Fibroblast of skin of scalp (primary cell): ENCODE measurements at regions not wholly inside any gene's neighbourhood (a gene's known extent, or its start where the extent isn't known, plus 50 kb on each side); places are given as distances from the start of the nearest gene placed in this dataset.
A peak's percentile ranks its signal among the peaks of the same experiment; 100 is the strongest.

ENCODE experiments used
- DNase-seq: peaks from one replicate; pipeline ENCODE4 v3.0.0-alpha.2; 2013

DNA sequence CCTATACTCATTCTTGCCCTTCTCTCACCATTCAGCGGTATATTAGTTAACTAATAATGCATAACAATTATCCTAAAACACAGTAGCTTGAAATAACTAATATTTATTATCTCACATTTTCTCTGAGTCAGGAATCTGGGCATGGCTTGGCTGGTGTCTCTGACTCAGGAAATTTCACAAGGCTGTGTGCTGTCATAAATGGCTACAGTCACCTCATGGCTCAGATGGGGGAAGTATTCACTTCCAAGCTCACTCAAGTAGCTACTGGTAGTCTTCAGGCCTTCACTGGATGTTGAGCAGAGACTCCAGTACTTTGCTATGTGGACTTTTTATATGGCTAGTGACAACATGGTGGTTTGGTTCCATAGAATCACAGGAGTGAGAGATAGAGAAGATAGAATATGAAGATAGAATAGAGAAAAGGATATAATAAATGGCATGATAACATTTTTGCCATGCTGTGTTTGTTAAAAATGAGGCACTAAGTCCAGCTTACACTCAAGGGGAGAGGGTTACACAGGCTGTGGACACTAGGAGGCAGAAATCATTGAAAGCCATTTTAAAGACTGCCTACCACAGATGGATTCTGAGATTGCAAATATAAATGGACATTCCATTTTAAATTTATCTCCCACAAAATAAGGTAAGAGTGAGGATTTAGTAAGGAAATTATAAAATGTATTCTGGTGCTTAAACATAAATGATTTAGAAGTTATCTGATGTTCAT, 997.8 kb upstream of the CHORDC1 start:
- peak; percentile 68 for DNase-seq

- DNase-seq, result peak; percentile 77
These were observed 996.7 kb upstream of the CHORDC1 start for GRCh38 chr11:91219535-91219934.

GRCh38 chr11:91209751-91210150, 986.9 kb upstream of the CHORDC1 start:
- peak; percentile 52 for DNase-seq

DNA sequence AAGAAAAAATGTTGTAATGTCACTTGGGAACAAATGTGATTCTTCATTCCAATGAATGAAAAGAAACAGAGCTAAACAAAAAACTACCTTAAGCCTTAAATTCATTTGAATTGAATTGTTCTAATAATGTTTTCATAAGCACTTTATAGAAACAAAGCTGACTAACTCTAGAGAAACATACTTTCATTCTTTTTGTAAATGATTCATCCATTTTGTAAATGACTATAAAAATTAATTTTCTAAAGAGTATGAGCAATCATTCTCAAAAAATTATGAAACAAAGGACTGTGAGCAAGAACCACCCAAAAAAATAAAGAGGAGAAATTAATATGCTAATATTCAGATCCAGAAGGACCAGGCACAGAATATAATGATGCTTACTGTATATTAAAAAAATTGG, 986.5 kb upstream of the CHORDC1 start:
- DNase-seq, result no peak

GRCh38 chr11:91199866-91200265, 977.0 kb upstream of the CHORDC1 start:
- peak; percentile 96 for DNase-seq

DNA sequence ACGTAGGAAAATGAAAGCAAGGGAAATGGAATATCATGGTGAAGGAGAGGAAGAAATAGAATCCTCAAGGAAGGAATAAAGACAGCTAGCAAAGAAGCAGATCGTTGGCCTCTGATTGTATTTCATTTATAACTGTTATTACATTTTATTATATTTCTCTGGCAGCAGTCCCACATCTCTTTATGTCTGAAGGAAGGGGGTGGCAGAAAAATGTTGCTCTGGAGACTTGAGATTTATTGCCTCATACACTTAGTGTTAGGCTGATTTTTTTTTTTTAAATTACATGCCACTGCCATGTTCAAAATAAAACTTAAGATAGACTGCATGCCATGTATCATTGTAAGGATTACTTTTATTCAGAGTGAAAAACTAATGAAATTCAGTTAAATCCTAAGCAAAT, 971.7 kb upstream of the CHORDC1 start:
- DNase-seq, result peak; percentile 38

GRCh38 chr11:91188484-91188883, 965.6 kb upstream of the CHORDC1 start:
- DNase-seq, result no peak

DNA sequence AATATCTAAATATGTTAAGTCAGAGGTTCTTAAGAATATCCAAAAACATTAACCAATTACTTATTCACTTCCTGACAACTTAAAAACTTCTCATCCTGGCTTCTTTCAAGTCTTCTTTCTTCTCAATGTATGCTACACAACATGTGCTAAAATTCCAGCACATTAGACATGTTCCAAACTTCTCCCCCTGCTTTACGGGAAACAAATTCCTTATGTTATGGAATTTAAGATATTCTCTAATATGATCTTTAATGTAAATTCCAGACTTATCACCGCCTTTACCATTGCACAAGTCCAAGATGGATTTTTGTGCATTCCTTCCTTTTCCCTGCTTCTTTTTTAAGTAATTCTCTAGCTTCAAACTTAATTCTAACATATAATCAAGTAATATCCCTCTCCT, 964.5 kb upstream of the CHORDC1 start:
- peak; percentile 76 for DNase-seq

- peak; percentile 21 for DNase-seq
These were observed 955.5 kb upstream of the CHORDC1 start for GRCh38 chr11:91178366-91178765.

DNA sequence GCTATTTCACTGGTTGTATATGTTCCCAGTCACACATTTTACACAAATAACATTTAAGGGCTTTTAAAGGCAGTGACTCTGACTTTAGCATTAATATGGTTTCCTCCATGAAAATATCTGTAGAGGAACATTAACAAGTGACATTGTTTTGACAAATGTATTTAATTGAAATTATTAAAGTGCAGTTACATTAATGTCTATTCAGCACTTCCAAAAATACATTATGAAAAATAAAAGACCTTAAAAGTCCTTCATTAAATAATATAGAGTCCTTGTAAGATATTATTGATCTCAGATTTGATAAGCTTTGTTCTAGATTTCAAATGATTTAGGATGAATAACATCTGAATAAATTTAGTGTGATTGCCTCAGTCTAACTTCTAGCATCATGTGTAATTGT, 951.9 kb upstream of the CHORDC1 start:
- no peak for DNase-seq

GRCh38 chr11:91174193-91174592, 951.3 kb upstream of the CHORDC1 start:
- no peak for DNase-seq

DNA sequence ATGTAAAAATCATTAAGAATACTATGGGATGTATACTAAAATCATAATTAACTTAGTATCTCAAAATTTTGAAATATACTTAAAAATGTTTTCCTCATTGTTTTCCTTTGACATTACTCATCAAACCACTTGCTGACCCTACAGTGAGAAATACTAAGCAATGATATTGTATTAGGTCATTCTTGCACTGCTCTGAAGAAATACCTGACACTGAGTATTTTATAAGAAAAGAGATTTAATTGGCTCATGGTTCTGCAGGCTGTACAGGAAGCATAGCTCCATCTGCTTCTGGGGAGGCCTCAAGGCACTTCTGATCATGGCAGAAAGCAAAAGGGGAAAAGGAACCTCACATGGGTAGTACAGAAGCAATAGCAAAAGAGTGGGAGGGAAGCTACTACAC, 950.9 kb upstream of the CHORDC1 start:
- DNase-seq, result peak; percentile 41

GRCh38 chr11:91170711-91171110, 947.9 kb upstream of the CHORDC1 start:
- DNase-seq, result no peak

DNA sequence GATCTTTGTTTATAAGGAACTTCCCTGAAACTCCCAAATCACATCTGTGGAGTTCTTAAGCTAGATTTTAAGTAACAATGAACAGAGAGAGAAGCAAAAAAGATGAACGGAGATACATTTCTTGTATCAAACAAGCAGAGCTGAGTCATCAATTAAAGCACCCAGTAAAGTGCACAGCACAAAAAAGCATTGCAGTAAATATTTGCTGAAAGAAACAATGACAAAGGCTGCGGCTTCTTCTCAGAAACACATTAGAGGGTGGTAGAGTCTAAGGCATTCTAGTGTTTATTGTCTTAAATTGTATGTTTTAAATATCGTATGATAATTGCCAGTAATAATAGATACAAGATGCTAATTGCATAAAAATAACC, 941.6 kb upstream of the CHORDC1 start:
- DNase-seq, result no peak

DNA sequence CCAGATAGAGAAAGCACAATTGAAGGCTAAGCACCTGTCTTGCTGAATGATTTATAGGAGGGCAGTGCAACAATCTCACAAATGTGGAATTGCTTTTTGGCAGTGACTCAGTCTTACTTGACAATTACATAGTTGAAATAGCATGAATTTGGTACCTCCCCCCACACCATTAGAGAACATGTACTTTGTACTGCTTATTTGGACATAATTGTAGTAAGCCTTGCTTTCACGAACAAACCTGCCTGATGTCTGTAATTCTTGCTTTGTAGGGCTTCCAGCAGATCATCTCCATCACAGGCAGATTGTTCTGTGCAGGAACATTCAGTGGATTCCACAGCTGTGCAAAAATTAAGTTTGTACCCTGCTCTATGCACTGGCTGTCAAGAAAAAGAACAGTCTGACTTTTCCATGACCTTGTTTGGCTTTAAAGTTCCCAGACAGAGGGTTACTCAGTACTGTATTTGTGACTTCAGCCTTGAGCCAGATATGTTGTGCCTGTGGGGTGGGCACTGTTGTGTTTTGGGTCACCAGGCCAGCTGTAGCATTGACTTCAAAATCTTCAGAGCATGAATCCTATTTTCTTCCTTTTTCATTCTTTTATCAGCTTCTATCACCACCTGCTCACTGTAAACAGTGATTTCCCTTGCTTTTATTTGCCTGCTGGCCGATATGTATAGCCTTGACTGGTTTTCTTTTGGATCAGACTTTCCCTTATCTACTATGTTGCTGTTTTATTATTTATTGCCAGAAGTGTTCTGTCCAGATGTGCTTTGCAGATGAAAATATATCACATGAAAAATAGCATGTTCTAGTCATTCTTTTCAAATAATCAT, 941.0 kb upstream of the CHORDC1 start:
- peak; percentile 80 for DNase-seq

GRCh38 chr11:91160661-91161060, 937.8 kb upstream of the CHORDC1 start:
- no peak for DNase-seq

GRCh38 chr11:91158891-91159537, 936.2 kb upstream of the CHORDC1 start:
- peak; percentile 57 for DNase-seq

- no peak for DNase-seq
These were observed 935.4 kb upstream of the CHORDC1 start for GRCh38 chr11:91158297-91158696.

- DNase-seq, result no peak
These were observed 933.2 kb upstream of the CHORDC1 start for GRCh38 chr11:91156041-91156440.

GRCh38 chr11:91147885-91148284, 925.0 kb upstream of the CHORDC1 start:
- no peak for DNase-seq

- no peak for DNase-seq
These were observed 918.8 kb upstream of the CHORDC1 start for GRCh38 chr11:91141655-91142054.

DNA sequence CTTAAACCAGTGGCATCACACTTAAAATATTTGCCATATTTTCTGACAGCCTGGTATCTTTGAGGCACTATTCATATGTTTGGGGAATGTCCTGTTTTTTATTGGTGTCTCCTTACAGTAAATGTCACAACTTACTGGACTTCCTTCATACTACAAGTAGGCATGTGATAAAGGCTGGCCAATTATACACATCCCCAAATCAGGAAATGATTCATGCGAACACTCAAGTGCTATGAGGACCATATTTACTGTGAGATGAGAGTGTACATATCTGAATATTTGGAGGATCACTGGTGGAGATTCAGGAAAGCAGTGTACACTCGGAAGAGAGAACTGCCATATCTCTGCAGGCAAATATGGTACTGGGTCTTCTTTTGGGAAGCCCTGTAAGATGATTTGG, 913.8 kb upstream of the CHORDC1 start:
- DNase-seq, result peak; percentile 20

GRCh38 chr11:91133361-91133760, 910.5 kb upstream of the CHORDC1 start:
- peak; percentile 89 for DNase-seq

- DNase-seq, result no peak
These were observed 906.7 kb upstream of the CHORDC1 start for GRCh38 chr11:91129596-91129995.
